ENCODE measurements at regions not wholly inside any gene's neighbourhood (a gene's known extent, or its start where the extent isn't known, plus 50 kb on each side); places are given as distances from the start of the nearest gene placed in this dataset.

- DNase-seq = no peak
These were observed 110.6 kb upstream of the SIRPA start for GRCh38 chr20:1784586-1784985.

DNA sequence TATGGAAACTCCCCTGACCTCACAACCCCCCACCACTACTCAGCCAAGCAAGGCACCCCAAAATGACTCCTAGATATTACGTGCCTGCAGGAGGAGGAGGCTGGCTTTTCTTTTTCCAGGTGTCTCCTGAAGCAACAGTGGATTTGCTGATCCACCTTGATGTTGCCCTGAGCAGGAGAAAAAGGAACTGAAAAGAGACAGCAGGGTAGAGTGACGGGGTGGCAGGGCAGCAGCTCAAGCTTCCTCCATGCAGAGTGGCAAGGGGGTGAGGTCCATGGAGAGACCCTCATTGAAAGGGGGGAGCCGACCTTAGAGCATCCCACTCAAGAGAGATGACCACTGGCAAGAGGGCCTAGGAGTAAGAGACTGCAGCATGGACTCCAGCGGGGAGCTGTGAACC, 112.0 kb upstream of the SIRPA start:
- no peak for DNase-seq

DNA sequence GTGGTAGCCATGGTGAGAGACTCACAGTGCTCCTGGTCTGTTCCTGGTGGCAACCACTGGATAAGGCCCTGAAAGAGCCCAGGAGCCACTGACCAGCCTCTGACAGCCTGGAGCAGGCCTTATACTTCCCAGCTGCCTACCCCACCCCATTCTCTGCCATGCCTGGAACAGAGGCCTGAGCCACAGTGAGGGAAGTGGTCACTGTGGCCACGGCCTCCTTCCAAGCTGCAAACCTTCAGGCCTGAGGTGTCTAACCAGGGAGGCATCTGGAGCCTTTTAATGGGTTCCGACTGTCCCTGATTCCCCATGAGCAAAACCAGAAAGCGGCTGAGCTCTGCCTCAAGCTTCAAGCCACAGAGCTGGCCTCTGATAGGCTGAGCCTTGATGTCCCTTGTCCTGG, 113.0 kb upstream of the SIRPA start:
- DNase-seq = no peak

DNA sequence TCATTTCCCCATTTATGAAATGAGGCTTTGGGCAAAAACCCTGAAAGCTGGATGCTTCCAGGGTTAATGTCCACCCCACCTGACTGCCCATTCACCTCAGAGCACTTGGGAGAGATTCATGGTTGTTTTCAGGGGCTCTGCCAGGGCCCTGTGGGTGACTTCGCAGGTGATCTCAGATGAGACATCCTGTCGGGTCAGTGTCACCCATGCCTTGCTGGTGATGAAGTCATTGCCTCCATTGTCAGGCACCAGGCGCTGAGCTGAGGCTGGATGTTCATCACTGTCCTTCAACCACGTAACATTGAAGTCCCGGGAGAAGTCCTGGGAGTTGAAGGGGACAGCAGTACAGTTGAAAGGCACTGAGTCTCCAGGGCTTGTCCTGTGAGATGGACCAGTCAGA, 115.6 kb upstream of the SIRPA start:
- no peak for DNase-seq

- no peak for DNase-seq
These were observed 116.9 kb upstream of the SIRPA start for GRCh38 chr20:1778338-1778737.

DNA sequence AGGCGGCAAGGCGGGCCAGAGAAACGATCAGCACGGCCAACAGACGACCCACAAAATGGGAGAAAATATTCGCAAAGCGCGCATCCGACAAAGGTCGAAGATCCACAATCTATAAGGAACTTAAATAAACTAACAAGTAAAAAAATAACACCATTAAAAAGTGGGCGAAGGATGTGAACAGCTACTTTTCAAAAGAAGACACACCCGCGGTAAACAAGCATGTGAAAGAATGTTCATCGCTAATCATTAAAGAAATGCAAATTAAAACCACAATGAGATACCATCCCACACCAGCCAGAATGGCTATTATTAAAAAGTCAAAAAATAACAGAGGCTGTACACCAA, 117.8 kb upstream of the SIRPA start:
- no peak for DNase-seq

- peak; percentile 43 for DNase-seq
These were observed 118.3 kb upstream of the SIRPA start for GRCh38 chr20:1776681-1777475.

DNA sequence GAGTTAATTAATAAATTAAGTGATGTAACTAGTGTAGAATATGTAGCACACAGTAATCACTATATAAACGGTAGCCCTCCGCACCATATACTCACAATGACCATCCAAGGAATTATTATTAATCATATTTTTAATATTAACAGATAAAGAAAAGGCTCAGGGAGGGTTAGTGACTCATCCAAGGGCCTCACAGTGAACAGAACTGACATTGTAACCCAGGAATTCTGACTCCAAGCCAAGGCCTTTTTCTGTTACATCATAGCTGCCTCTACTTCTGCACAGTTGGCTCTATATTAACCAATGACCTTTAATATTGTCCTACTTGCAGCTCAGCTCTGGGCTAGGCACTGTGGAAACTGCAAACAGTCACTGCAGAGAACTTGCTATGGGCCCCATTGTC, 117.5 kb upstream of the SIRPG start:
- DNase-seq = no peak

GRCh38 chr20:1774479-1774878, 116.9 kb upstream of the SIRPG start:
- DNase-seq = no peak

GRCh38 chr20:1773816-1774215, 116.2 kb upstream of the SIRPG start:
- DNase-seq = no peak

- no peak for DNase-seq
These were observed 111.9 kb upstream of the SIRPG start for GRCh38 chr20:1769491-1769890.

DNA sequence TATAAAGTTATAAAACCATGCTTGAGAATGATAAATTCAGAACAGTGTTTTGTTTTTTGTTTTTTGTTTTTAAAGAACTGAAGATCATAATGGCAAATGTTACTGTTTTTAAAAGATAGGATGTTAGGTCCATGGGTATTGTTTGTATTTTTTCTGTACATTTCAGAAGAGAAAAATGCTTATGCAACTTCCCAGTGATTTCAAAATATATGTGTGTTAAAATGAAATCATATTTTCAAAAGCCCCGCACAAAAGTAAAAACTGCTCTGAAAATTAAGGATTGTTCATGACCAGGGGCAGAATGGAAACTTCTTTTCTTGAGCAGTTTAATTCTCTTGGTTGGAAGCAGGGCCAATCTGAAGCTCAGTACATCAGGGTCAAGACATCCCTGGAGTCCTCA, 109.2 kb upstream of the SIRPG start:
- DNase-seq = no peak

GRCh38 chr20:1764136-1765033, 106.8 kb upstream of the SIRPG start:
- DNase-seq = peak; percentile 19

- no peak for DNase-seq
These were observed 104.0 kb upstream of the SIRPG start for GRCh38 chr20:1761598-1761997.

DNA sequence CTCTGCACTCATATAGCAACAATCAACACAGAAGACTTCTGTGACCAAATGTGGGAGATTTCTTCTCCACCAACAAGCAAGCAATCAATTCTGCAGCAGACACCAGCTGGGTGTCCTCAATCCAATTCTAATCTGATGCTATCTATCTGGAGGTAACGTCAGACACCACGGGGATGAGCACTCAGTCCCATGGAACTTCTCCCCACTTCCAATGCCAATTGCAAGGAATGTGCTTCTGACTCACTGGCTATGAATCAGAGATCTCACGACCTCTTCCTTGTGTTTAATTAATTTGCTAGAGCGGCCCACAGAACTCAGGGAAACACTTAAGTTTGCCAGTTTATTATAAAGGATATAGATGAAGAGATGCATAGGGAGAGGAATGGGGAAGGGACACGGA, 103.5 kb upstream of the SIRPG start:
- no peak for DNase-seq

GRCh38 chr20:1758765-1759164, 101.2 kb upstream of the SIRPG start:
- DNase-seq = no peak

- DNase-seq = no peak
These were observed 100.3 kb upstream of the SIRPG start for GRCh38 chr20:1757606-1758512.

DNA sequence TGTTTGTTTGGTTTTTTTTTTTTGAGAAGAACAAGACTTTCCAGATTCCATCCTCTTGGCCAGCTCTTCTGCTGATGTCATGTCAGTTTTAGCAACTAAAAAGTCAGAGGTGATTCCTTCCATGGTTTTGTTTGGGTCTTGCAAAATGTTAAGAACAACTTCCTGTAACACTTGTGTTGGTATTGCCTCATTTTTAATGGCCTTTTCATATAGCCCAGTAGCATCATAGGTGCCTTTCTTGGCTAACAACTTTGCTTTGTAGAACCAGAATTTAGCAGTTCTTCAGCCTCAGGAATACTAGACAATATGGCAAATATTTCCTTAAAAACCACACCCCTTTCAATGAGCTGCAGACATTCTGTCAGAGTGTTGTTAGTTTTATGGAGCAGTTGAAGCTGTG, 99.5 kb upstream of the SIRPG start:
- DNase-seq = no peak

GRCh38 chr20:1754749-1755148, 97.2 kb upstream of the SIRPG start:
- DNase-seq = no peak

DNA sequence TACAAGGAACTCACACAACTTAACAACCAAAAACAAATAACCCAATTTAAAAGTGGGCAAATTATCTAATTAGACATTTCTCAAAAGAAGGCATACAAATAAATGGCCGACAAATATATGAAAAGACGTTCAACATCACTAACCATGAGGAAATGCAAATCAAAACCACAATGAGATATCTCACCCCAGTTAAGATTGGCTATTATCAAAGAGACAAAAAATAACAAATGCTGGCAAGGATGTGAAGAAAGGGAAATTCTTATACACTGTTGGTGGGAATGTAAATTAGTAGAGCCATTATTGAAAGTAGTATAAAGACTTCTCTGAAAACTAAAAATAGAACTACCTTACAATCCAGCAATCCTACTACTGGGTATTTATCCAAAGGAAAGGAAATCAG, 96.7 kb upstream of the SIRPG start:
- no peak for DNase-seq

DNA sequence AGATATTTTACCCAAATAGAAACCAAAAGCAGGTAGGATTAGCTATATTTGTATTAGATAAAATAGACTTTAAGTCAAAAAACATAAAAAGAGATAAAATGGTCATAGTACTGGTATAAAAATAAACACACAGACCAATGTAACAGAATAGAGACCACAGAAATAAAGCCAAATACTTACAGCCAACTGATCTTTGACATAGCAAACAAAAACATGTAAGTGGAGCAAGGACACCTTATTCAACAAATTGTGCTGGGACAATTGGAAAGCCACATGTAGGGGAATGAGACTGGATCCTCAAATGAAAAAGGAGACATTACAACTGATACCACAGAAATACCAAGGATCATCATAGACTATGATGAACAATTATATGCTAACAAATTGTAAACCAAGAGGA, 94.5 kb upstream of the SIRPG start:
- DNase-seq = no peak

DNA sequence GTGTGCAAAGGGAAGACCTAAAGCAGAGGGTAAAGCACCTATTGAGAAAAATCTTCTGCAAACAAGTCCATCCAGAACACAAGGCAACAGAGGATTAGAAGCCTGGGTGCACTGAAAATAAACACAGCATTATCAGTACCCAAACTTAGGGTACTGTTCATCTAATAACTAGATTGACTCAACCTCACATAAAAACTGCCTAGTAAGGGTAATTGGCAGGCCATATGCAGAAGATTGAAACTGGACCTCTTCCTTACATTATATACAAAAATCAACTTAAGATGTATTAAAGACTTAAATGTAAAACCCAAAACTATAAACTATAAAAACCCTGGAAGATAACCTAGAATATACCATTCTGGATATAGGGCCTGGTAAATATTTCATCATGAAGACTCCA, 91.2 kb upstream of the SIRPG start:
- no peak for DNase-seq

DNA sequence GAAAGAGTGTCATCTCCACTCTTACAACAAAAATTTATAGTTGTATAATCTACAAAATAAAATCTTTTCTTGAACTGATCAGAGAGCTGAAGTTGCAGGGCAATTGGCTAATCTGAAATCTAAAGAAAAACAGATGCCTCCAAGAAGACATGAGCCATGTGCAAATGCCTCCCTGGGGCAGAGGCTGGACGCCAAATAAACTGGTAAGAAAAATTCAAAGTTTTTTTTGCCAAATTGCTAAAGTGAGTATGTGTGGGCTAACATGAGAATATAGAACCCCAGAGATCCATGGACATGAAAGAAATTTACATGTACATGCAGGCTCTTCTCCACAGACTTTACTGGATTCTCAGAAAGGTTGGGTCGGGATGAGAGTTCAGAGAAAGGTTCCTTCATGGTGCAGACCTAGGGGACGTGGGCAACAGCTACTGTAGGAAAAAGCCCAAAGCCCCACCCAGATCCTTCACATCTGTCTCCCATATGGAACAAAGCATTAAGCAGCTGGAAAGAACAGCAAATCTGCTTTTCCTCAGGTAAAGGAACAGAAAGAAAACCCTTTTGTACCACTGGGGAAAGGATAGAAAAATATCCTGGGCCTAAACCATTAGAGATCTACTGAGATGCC, 90.5 kb upstream of the SIRPG start:
- no peak for DNase-seq

Data from NCI-H1048 (cell line).